Suprapubic skin (tissue), 4 donors: ENCODE measurements at regions not wholly inside any gene's neighbourhood (a gene's known extent, or its start where the extent isn't known, plus 50 kb on each side); places are given as distances from the start of the nearest gene placed in this dataset.

ENCODE experiments used
- CTCF ChIP-seq, 2 donors: fragments of 200-600 bp in 1 of 2; fragments of 450-650 bp in 1 of 2; sonication (generic) in 1 of 2; IDR thresholded peaks; one replicate each; pipeline ENCODE4 v1.5.1; 2016 to 2019; ENCODE audit warnings: antibody characterized with exemption in 2 of 2, mild to moderate bottlenecking in 1 of 2, moderate library complexity in 1 of 2
- POLR2A ChIP-seq, 2 donors: fragments of 450-650 bp; IDR thresholded peaks; one replicate each; pipeline ENCODE4 v1.6.1; 2017; ENCODE audit warnings: antibody characterized with exemption in 2 of 2, mild to moderate bottlenecking in 2 of 2, moderate library complexity in 2 of 2
- POLR2AphosphoS5 ChIP-seq, 3 donors: sonication (generic); formaldehyde crosslinking; IDR thresholded peaks; one replicate each; pipeline ENCODE4 v1.6.1; 2017; ENCODE audit warnings: antibody characterized with exemption in 3 of 3

- TF ChIP-seq CTCF (IDR thresholded peaks at IDR 0.05) (no peak), POLR2AphosphoS5 (IDR thresholded peaks at IDR 0.05) (no peak), POLR2A (IDR thresholded peaks at IDR 0.05) (no peak)
Observed at GRCh38 chr4:166414431-166414830, 541.4 kb downstream of the TLL1 start.
